Epithelial cell of proximal tubule (primary cell): ENCODE measurements at regions not wholly inside any gene's neighbourhood (a gene's known extent, or its start where the extent isn't known, plus 50 kb on each side); places are given as distances from the start of the nearest gene placed in this dataset.
"Not testable (repeated sequence)": the region's sequence is repeated elsewhere in the genome, so short reads cannot be mapped to it uniquely, and the experiment has no call there.

Experiments used
- DNase-seq: peaks from one replicate; pipeline ENCODE4 v3.0.0-alpha.2; 2011; ENCODE audit warnings: low read depth
- H3K4me3 ChIP-seq: 2 replicates; pipeline ENCODE4 v1.5.1; 2011; ENCODE audit warnings: low read depth, mild to moderate bottlenecking, low read length
- TF ChIP-seq, protein P1 (sequence below): conservative IDR thresholded peaks from 2 replicates; pipeline ENCODE4 v1.5.1; 2012; ENCODE audit warnings: low read depth, mild to moderate bottlenecking, low read length

DNA sequence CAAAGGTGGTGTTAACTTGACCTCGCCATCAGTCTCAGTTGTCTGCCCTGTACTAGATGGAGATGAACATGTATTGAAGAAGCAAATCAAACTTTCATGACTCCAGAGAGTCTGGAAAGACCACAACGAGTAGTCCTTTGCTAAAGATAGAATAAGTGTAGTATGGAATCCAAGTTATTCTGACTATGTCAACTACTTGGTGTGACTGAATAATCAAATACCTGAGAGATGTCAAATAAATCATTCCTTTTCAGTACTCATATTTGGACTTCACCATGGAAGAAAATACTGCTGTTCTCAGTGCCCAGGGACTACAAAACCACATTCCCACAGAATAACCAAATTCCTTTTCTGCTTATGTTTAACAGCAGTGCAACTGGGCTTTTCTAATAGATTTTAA lies 161.2 kb upstream of the SPRY1 start:
- H3K4me3 ChIP-seq: no peak overlapping the region
- DNase-seq: no peak
- TF ChIP-seq, protein P1, sequence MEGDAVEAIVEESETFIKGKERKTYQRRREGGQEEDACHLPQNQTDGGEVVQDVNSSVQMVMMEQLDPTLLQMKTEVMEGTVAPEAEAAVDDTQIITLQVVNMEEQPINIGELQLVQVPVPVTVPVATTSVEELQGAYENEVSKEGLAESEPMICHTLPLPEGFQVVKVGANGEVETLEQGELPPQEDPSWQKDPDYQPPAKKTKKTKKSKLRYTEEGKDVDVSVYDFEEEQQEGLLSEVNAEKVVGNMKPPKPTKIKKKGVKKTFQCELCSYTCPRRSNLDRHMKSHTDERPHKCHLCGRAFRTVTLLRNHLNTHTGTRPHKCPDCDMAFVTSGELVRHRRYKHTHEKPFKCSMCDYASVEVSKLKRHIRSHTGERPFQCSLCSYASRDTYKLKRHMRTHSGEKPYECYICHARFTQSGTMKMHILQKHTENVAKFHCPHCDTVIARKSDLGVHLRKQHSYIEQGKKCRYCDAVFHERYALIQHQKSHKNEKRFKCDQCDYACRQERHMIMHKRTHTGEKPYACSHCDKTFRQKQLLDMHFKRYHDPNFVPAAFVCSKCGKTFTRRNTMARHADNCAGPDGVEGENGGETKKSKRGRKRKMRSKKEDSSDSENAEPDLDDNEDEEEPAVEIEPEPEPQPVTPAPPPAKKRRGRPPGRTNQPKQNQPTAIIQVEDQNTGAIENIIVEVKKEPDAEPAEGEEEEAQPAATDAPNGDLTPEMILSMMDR: no peak

DNA sequence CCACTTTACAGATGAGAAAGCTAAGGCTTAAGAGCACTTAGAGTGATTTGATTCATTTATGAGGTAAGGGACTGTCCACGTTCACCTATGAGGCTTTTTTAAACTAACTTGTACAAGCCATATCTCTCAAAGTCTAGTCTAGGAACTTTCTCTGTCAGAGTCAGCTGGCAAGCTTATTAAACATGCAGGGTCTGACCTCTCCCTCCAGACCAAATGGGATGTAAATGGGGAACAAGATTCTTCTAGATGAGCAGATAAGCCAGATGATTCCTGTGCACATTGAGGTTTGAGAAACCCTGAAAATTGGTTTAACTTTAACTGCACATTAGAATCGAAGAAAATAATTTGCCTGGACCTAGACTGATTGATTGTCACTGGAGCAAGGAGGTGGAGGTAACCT lies 160.0 kb upstream of the SPRY1 start:
- H3K4me3 ChIP-seq: no peak overlapping the region
- DNase-seq: no peak
- TF ChIP-seq, protein P1: no peak

DNA sequence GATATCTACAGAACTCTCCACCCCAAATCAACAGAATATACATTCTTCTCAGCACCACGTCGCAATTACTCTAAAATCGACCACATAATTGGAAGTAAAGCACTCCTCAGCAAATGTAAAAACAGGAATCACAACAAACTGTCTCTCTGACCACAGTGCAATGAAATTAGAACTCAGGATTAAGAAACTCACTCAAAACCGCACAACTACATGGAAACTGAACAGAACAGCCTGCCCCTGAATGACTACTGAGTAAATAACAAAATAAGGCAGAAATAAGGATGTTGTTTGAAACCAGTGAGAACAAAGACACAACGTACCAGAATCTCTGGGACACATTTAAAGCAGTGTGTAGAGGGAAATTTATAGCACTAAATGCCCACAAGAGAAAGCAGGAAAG lies 156.3 kb upstream of the SPRY1 start:
- DNase-seq, H3K4me3 ChIP-seq: not testable (repeated sequence)

DNA sequence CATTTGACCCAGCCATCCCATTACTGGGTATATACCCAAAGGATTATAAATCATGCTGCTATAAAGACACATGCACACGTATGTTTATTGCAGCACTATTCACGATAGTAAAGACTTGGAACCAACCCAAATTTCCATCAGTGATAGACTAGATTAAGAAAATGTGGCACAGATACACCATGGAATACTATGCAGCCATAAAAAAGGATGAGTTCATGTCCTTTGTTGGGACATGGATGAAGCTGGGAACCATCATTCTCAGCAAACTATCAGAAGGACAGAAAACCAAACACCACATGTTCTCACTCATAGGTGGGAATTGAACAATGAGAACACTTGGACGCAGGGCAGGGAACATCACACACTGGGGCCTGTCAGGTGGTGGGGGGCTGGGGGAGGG lies 153.4 kb upstream of the SPRY1 start:
- H3K4me3 ChIP-seq: not testable (repeated sequence)

DNA sequence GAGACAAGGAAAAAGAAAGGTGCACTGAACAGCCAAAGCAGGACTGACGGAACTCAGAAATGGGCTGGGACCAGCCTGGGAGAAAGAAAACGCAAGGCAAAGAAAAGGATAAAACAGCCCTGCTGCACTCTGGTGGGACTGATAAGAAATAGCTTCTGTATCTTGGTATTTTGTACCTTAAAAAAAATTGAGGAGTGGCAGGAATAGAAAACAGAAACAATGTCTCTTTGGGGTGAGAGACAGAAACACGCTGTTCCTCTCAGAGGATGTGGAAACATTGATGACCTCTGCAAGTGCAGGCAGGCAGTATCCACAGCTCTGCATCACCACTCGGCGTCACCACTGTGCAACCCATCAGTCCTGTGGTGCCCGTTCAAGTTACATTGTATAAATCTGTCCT lies 152.5 kb upstream of the SPRY1 start:
- no peak for DNase-seq
- TF ChIP-seq, protein P1: no peak
- no peak overlapping the region for H3K4me3 ChIP-seq

More for the DNA sequence above, 153.4 kb upstream of the SPRY1 start:
- not testable (repeated sequence) for DNase-seq

DNA sequence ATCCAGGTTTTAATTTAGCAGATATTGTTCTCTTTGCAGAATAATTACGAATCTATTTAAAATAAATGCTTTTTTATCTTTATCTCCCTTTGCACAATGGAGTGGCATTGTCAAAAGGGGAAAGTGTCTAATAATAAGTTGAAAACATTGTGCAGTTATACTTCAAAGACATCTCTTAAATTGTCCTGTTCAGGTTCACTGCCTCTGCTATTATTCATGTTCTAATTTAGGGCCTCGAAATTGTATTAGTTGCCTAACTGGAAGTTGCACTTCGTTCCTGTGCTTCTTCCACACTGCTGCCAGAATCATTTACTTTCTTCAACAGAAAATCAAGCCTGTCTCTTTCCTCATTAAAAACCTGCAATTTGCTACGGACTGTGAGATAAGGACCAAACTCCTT lies 150.5 kb upstream of the SPRY1 start:
- TF ChIP-seq, protein P1: no peak
- DNase-seq: no peak
- no peak overlapping the region for H3K4me3 ChIP-seq

DNA sequence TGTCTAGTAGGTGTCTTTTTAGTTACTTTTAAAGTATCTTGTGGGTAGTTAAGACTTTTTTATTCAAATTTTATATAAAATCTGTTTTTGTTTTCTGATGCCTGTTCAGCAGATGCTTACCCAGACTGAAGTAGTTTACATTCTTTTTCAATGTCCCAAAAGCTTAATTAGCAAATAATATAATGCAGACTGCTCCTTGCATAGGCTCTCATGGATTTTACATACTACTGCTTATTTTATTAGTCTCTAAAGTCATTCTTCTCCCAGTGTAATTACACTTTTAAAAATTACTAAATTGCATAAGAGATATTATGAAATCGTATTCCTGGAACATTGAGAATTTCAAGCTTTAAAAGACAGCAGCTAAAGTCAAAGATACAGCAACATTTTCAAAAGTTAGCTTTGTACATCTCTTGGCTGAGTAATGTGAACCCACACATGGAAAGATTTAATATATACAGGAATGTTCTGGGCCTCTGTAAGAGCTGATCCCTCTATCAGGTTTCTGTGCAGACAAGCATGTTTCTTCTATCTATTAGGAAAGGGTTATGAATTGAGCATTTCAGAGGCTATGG lies 148.4 kb upstream of the SPRY1 start:
- TF ChIP-seq, protein P1: no peak
- no peak for DNase-seq

DNA sequence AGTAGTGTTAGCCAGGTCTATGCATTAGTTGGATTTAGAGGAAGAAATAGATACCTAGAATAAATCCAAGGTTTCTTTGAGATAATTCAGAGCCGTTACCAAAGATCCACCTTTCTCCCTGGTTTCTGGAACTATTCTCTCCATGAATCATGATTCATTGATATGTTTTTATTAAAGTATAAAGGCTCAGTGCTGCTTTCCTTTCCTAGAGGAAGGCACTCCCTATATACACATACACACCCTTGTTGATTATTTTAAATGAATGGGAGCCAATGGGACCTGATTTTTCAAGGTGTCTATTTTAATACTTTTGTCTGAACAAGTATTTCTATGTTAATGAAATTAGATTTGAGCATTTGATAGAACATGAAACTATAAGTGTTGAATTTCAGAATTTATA lies 146.8 kb upstream of the SPRY1 start:
- DNase-seq: no peak
- TF ChIP-seq, protein P1: no peak
- no peak overlapping the region for H3K4me3 ChIP-seq

More for the DNA sequence above, 148.4 kb upstream of the SPRY1 start:
- H3K4me3 ChIP-seq: no peak overlapping the region
